ENCODE measurements at regions not wholly inside any gene's neighbourhood (a gene's known extent, or its start where the extent isn't known, plus 50 kb on each side); places are given as distances from the start of the nearest gene placed in this dataset.

- intact Hi-C loops (cut with DNase I; ENCODE audit: low total_unique reads), result no loop called here
- whole genome bisulfite sequencing, 5 donors, result 86 to 95% (median 89%) methylated on average over 2 of the region's 2 CpGs
- peaks cover 0 to 4% (median 0%) of the 10 kb centered on the region in 4 donors for H3K9me3 ChIP-seq
These were observed 204.1 kb downstream of the CNTN3 start for GRCh38 chr3:74410276-74410941.

GRCh38 chr3:74409066-74409465 lies 205.4 kb downstream of the CNTN3 start:
- no peak for DNase-seq
- Histone ChIP-seq H3K4me3 (no peak overlapping the region), H3K27me3 (no peaks in the 10 kb centered on the region), H3K4me1 (no peaks in the 10 kb centered on the region), H3K36me3 (no peaks in the 10 kb centered on the region), H3K9me3 (peaks cover 0 to 4% (median 0%) of the 10 kb centered on the region in 4 donors), H3K27ac (no peak overlapping the region)
- intact Hi-C loops (cut with DNase I; ENCODE audit: low total_unique reads), result no loop called here
- TF ChIP-seq POLR2A (IDR thresholded peaks at IDR 0.05) (no peak), POLR2AphosphoS5 (IDR thresholded peaks at IDR 0.05) (no peak), EP300 (IDR thresholded peaks at IDR 0.05) (no peak)
- TF ChIP-seq, protein P1, sequence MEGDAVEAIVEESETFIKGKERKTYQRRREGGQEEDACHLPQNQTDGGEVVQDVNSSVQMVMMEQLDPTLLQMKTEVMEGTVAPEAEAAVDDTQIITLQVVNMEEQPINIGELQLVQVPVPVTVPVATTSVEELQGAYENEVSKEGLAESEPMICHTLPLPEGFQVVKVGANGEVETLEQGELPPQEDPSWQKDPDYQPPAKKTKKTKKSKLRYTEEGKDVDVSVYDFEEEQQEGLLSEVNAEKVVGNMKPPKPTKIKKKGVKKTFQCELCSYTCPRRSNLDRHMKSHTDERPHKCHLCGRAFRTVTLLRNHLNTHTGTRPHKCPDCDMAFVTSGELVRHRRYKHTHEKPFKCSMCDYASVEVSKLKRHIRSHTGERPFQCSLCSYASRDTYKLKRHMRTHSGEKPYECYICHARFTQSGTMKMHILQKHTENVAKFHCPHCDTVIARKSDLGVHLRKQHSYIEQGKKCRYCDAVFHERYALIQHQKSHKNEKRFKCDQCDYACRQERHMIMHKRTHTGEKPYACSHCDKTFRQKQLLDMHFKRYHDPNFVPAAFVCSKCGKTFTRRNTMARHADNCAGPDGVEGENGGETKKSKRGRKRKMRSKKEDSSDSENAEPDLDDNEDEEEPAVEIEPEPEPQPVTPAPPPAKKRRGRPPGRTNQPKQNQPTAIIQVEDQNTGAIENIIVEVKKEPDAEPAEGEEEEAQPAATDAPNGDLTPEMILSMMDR (IDR thresholded peaks at IDR 0.05), result no peak

More at GRCh38 chr3:74410276-74410941, 204.1 kb downstream of the CNTN3 start:
- TF ChIP-seq, protein P1 (IDR thresholded peaks at IDR 0.05), result no peak
- TF ChIP-seq POLR2A (IDR thresholded peaks at IDR 0.05), result no peak
- no peak for TF ChIP-seq EP300 (IDR thresholded peaks at IDR 0.05)
- TF ChIP-seq POLR2AphosphoS5 (IDR thresholded peaks at IDR 0.05), result no peak
- no peak overlapping the region for H3K4me3 ChIP-seq
- H3K27me3 ChIP-seq, result no peaks in the 10 kb centered on the region
- no peaks in the 10 kb centered on the region for H3K4me1 ChIP-seq
- DNase-seq, result no peak
- H3K36me3 ChIP-seq, result no peaks in the 10 kb centered on the region
- no peak overlapping the region for H3K27ac ChIP-seq

DNA sequence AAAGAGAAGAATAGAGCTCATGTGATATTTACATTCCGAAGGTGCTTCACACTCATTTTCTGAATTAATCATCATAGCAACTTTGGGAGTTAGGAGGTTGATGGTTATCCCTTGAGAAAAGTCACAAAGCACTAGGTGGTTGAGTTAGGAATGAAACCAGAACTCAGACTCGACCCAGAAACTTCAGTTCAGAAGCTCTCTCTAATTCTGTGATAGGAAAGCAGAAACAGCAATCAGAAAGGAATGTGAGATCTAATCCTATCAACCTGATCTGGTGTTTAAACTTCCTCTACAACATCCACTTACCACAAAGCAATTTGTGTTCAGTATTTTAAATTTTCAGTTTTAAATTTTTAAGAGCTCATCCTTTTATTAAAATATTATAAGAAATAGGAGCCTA lies 211.2 kb downstream of the CNTN3 start:
- H3K4me1 ChIP-seq, result no peaks in the 10 kb centered on the region
- TF ChIP-seq POLR2A (IDR thresholded peaks at IDR 0.05), result no peak

GRCh38 chr3:74402821-74403220 lies 211.6 kb downstream of the CNTN3 start:
- no peaks in the 10 kb centered on the region for H3K27me3 ChIP-seq
- H3K36me3 ChIP-seq, result no peaks in the 10 kb centered on the region
- H3K9me3 ChIP-seq, result peaks cover 0 to 6% (median 5%) of the 10 kb centered on the region in 4 donors
- H3K27ac ChIP-seq, result no peak overlapping the region
- no peaks in the 10 kb centered on the region for H3K4me1 ChIP-seq
- 73 to 81% (median 78%) methylated on average over 3 of the region's 3 CpGs for WGBS, 5 donors
- intact Hi-C loops (cut with DNase I; ENCODE audit: low total_unique reads), result no loop called here
- TF ChIP-seq POLR2A (IDR thresholded peaks at IDR 0.05), result no peak
- TF ChIP-seq POLR2AphosphoS5 (IDR thresholded peaks at IDR 0.05), result no peak
- TF ChIP-seq, protein P1 (IDR thresholded peaks at IDR 0.05), result no peak
- TF ChIP-seq EP300 (IDR thresholded peaks at IDR 0.05), result no peak
- H3K4me3 ChIP-seq, result no peak overlapping the region
- DNase-seq, result no peak

More for the DNA sequence above, 211.2 kb downstream of the CNTN3 start:
- 67 to 73% (median 72%) methylated on average over 2 of the region's 2 CpGs for WGBS, 5 donors
- Histone ChIP-seq H3K27me3 (no peaks in the 10 kb centered on the region), H3K9me3 (peaks cover 0 to 4% (median 1%) of the 10 kb centered on the region in 4 donors), H3K27ac (no peak overlapping the region), H3K4me3 (no peak overlapping the region), H3K36me3 (no peaks in the 10 kb centered on the region)
- DNase-seq, result no peak
- intact Hi-C loops (cut with DNase I; ENCODE audit: low total_unique reads), result no loop called here

DNA sequence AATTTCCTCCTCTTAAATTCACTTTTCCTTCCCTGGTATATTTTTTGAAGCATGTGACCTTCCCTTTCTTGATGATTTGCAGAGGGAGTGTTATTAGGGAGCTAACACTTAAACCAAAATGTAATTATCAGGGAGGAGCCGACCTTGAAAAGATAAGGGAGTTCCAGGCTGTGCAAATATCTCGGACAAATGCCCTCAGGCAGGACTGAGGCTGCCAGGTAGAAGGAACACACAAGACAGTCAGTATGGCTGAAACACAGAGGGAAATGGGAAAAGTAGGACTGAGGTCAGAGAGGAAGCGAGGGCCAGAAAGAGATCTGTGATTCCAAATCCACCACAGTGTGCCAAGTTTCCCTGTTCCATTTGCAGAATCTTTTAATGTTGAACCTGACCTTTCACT lies 221.0 kb downstream of the CNTN3 start:
- peaks cover 0 to 3% (median 0%) of the 10 kb centered on the region in 4 donors for H3K4me1 ChIP-seq
- WGBS, 5 donors, result 34 to 54% (median 38%) methylated on average over 3 of the region's 3 CpGs
- intact Hi-C loops (cut with DNase I; ENCODE audit: low total_unique reads), result no loop called here

More for the DNA sequence above, 221.0 kb downstream of the CNTN3 start:
- DNase-seq, result no peak
- no peaks in the 10 kb centered on the region for H3K36me3 ChIP-seq
- H3K9me3 ChIP-seq, result peaks cover 0 to 19% (median 10%) of the 10 kb centered on the region in 4 donors
- H3K27ac ChIP-seq, result no peak overlapping the region
- H3K4me3 ChIP-seq, result no peak overlapping the region
- no peak for TF ChIP-seq POLR2A (IDR thresholded peaks at IDR 0.05)
- no peak for TF ChIP-seq POLR2AphosphoS5 (IDR thresholded peaks at IDR 0.05)
- no peak for TF ChIP-seq EP300 (IDR thresholded peaks at IDR 0.05)
- TF ChIP-seq, protein P1 (IDR thresholded peaks at IDR 0.05), result no peak
- H3K27me3 ChIP-seq, result no peaks in the 10 kb centered on the region

Measured in stomach (tissue), 8 donors.